ENCODE measurements at regions not wholly inside any gene's neighbourhood (a gene's known extent, or its start where the extent isn't known, plus 50 kb on each side); places are given as distances from the start of the nearest gene placed in this dataset.

- intact Hi-C loops (cut with micrococcal nuclease), result no loop called here
- BruUV-seq (replicated peaks), result no TSS peak
- Mint-ChIP-seq H3K36me3 (ENCODE audit: insufficient read depth, unreplicated experiment) (no peaks in the 10 kb centered on the region), H3K27me3 (ENCODE audit: insufficient read depth, unreplicated experiment) (no peaks in the 10 kb centered on the region), H3K9me3 (ENCODE audit: unreplicated experiment) (no peaks in the 10 kb centered on the region), H3K4me1 (ENCODE audit: insufficient read depth, unreplicated experiment) (no peaks in the 10 kb centered on the region), H3K27ac (ENCODE audit: low read depth, unreplicated experiment) (no peak overlapping the region), H3K4me3 (ENCODE audit: unreplicated experiment) (no peak overlapping the region)
- DNase-seq (ENCODE audit: unreplicated experiment), result no peak
- ChIA-PET CTCF (interaction anchor here (0.6 to 1.0 kb wide), 4 partner anchors 8 to 1088 kb away, joined by 3 to 5 read pairs (median 4); no protein-coding TSS in a partner anchor), POLR2A (interaction anchor here (0.7 kb wide), 1 partner anchor 320 kb away, joined by 5 read pairs; no protein-coding TSS in a partner anchor)
- TF ChIP-seq CTCF (IDR thresholded peaks at IDR 0.05; ENCODE audit: unreplicated experiment), result no peak
Measured at GRCh38 chr2:5851410-5851809, 159.2 kb downstream of the SOX11 start.

GRCh38 chr2:5854797-5855196 is 162.6 kb downstream of the SOX11 start:
- CTCF ChIA-PET, result interaction anchor here (0.7 kb wide), 1 partner anchor 60 kb away, joined by 3 read pairs; no protein-coding TSS in a partner anchor
- Mint-ChIP-seq H3K36me3 (ENCODE audit: insufficient read depth, unreplicated experiment) (no peaks in the 10 kb centered on the region), H3K27me3 (ENCODE audit: insufficient read depth, unreplicated experiment) (no peaks in the 10 kb centered on the region), H3K4me3 (ENCODE audit: unreplicated experiment) (no peak overlapping the region), H3K9me3 (ENCODE audit: unreplicated experiment) (no peaks in the 10 kb centered on the region), H3K27ac (ENCODE audit: low read depth, unreplicated experiment) (no peak overlapping the region), H3K4me1 (ENCODE audit: insufficient read depth, unreplicated experiment) (no peaks in the 10 kb centered on the region)
- BruUV-seq (replicated peaks), result no TSS peak
- POLR2A ChIA-PET, result no interaction called here
- intact Hi-C loops (cut with micrococcal nuclease), result no loop called here
- no peak for DNase-seq (ENCODE audit: unreplicated experiment)
- TF ChIP-seq CTCF (IDR thresholded peaks at IDR 0.05; ENCODE audit: unreplicated experiment), result no peak

- no peaks in the 10 kb centered on the region for H3K9me3 Mint-ChIP-seq (ENCODE audit: unreplicated experiment)
- CTCF ChIA-PET, result interaction anchor here (0.7 kb wide), 1 partner anchor 31 kb away, joined by 3 read pairs; no protein-coding TSS in a partner anchor
- BruUV-seq (replicated peaks), result no TSS peak
- TF ChIP-seq CTCF (IDR thresholded peaks at IDR 0.05; ENCODE audit: unreplicated experiment), result no peak
- no peak overlapping the region for H3K27ac Mint-ChIP-seq (ENCODE audit: low read depth, unreplicated experiment)
- POLR2A ChIA-PET, result no interaction called here
- no peak for DNase-seq (ENCODE audit: unreplicated experiment)
- H3K4me1 Mint-ChIP-seq (ENCODE audit: insufficient read depth, unreplicated experiment), result no peaks in the 10 kb centered on the region
- H3K4me3 Mint-ChIP-seq (ENCODE audit: unreplicated experiment), result no peak overlapping the region
- intact Hi-C loops (cut with micrococcal nuclease), result no loop called here
- H3K27me3 Mint-ChIP-seq (ENCODE audit: insufficient read depth, unreplicated experiment), result no peaks in the 10 kb centered on the region
- no peaks in the 10 kb centered on the region for H3K36me3 Mint-ChIP-seq (ENCODE audit: insufficient read depth, unreplicated experiment)
Measured at GRCh38 chr2:5867056-5867455, 174.9 kb downstream of the SOX11 start.

- H3K9me3 Mint-ChIP-seq (ENCODE audit: unreplicated experiment), result peaks cover 8% of the 10 kb centered on the region
- CTCF ChIA-PET, result no interaction called here
- no peaks in the 10 kb centered on the region for H3K36me3 Mint-ChIP-seq (ENCODE audit: insufficient read depth, unreplicated experiment)
- BruUV-seq (replicated peaks), result no TSS peak
- H3K4me1 Mint-ChIP-seq (ENCODE audit: insufficient read depth, unreplicated experiment), result no peaks in the 10 kb centered on the region
- intact Hi-C loops (cut with micrococcal nuclease), result no loop called here
- no peak overlapping the region for H3K4me3 Mint-ChIP-seq (ENCODE audit: unreplicated experiment)
- no peak overlapping the region for H3K27ac Mint-ChIP-seq (ENCODE audit: low read depth, unreplicated experiment)
- TF ChIP-seq CTCF (IDR thresholded peaks at IDR 0.05; ENCODE audit: unreplicated experiment), result no peak
- POLR2A ChIA-PET, result interaction anchor here (0.7 kb wide), 1 partner anchor 10 kb away, joined by 4 read pairs; no protein-coding TSS in a partner anchor
- H3K27me3 Mint-ChIP-seq (ENCODE audit: insufficient read depth, unreplicated experiment), result no peaks in the 10 kb centered on the region
- no peak for DNase-seq (ENCODE audit: unreplicated experiment)
Measured at GRCh38 chr2:5868931-5869330, 176.7 kb downstream of the SOX11 start.

Measured in MCF 10A (cell line).